B cell (primary cell): ENCODE measurements at regions not wholly inside any gene's neighbourhood (a gene's known extent, or its start where the extent isn't known, plus 50 kb on each side); places are given as distances from the start of the nearest gene placed in this dataset.

Experiments
- CTCF ChIP-seq: fragments of 200-600 bp; IDR thresholded peaks from one replicate; pipeline ENCODE4 v1.8.0; 2022; ENCODE audit warnings: antibody characterized with exemption, mild to moderate bottlenecking
- EZH2 ChIP-seq: IDR thresholded peaks from 2 replicates; pipeline ENCODE4 v1.6.1; 2012; ENCODE audit warnings: borderline replicate concordance, low read depth, mild to moderate bottlenecking, moderate library complexity, low read length; ENCODE audit not compliant: insufficient read depth, poor library complexity, severe bottlenecking

- TF ChIP-seq CTCF (no peak), EZH2 (no peak)
These were observed 105.2 kb upstream of the EIF5 start for GRCh38 chr14:103228866-103229265.
